B cell (primary cell): ENCODE measurements at regions not wholly inside any gene's neighbourhood (a gene's known extent, or its start where the extent isn't known, plus 50 kb on each side); places are given as distances from the start of the nearest gene placed in this dataset.

Experiments used
- ATAC-seq: fragments of 200-7000 bp; cut with Tn5 transposase; one replicate; pipeline ENCODE4 v1.10.0; 2021; ENCODE audit warnings: low read depth, mild to moderate bottlenecking, moderate number of reproducible peaks, moderate library complexity
- CTCF ChIA-PET: fragments of 350-600 bp; sonication (Branson Sonifier 250); formaldehyde crosslinking; loops from one replicate; lab custom pipeline; 2021; ENCODE audit warnings: antibody characterized with exemption, inconsistent platforms; lab: Charles Lee
- POLR2A ChIA-PET: fragments of 350-600 bp; sonication (Branson Sonifier 250); formaldehyde crosslinking; loops from one replicate; lab custom pipeline; 2021; ENCODE audit warnings: antibody characterized with exemption; lab: Charles Lee
- DNase-seq: peaks from one replicate; pipeline ENCODE4 v3.0.0; 2013
- H2AFZ ChIP-seq: 2 replicates; pipeline ENCODE4 v1.6.1; 2012; ENCODE audit warnings: mild to moderate bottlenecking, low read depth, low read length; ENCODE audit not compliant: insufficient read depth, poor library complexity, severe bottlenecking
- H3K27ac ChIP-seq, 2 donors: 1 replicate in 1 of 2; 2 replicates in 1 of 2; pipeline ENCODE4 v1.5.1; 2012 to 2013; ENCODE audit warnings: low read length in 2 of 2, mild to moderate bottlenecking in 2 of 2, moderate library complexity in 1 of 2
- H3K27me3 ChIP-seq, 4 experiments: fragments of 200-600 bp in 1 of 4; sonication (generic) in 1 of 4; replicated peaks in 1 of 4; 1 replicate in 2 of 4; 2 replicates in 2 of 4; pipeline versions ENCODE4 v1.6.1 to v1.7.0; 2013 to 2016; ENCODE audit warnings: low read length in 3 of 4, mild to moderate bottlenecking in 2 of 4, mixed read lengths in 1 of 4, moderate library complexity in 1 of 4; ENCODE audit not compliant: insufficient read depth in 4 of 4, control insufficient read depth in 3 of 4; ENCODE audit errors: control extremely low read depth in 1 of 4
- H3K36me3 ChIP-seq, 2 experiments: replicated peaks in 1 of 2; 1 replicate in 1 of 2; 2 replicates in 1 of 2; pipeline versions ENCODE4 v1.6.1 to v1.7.1; 2013; ENCODE audit warnings: low read length in 1 of 2; ENCODE audit not compliant: insufficient read depth in 2 of 2, control insufficient read depth in 1 of 2; ENCODE audit errors: control extremely low read depth in 1 of 2, extremely low read depth in 1 of 2
- H3K4me1 ChIP-seq, 2 donors: fragments of 200-600 bp in 1 of 2; sonication (generic) in 1 of 2; 1 replicate in 1 of 2; 2 replicates in 1 of 2; pipeline versions ENCODE4 v1.5.1 to v1.6.1; 2013 to 2017; ENCODE audit warnings: low read length in 2 of 2; ENCODE audit not compliant: control insufficient read depth in 2 of 2, insufficient read depth in 2 of 2
- H3K4me2 ChIP-seq: replicated peaks from 2 replicates; pipeline ENCODE3; 2012; ENCODE audit warnings: mild to moderate bottlenecking, low read depth, low read length; ENCODE audit not compliant: poor library complexity, severe bottlenecking
- H3K4me3 ChIP-seq, 5 experiments: fragments of 200-600 bp in 1 of 5; sonication (generic) in 1 of 5; 1 replicate in 3 of 5; 2 replicates in 2 of 5; pipeline versions ENCODE4 v1.5.1 to v1.7.0; 2011 to 2016; ENCODE audit warnings: low read length in 4 of 5, mild to moderate bottlenecking in 4 of 5, low read depth in 2 of 5, control low read depth in 1 of 5, moderate library complexity in 1 of 5; ENCODE audit not compliant: insufficient read depth in 1 of 5; ENCODE audit errors: control extremely low read depth in 1 of 5, extremely low read depth in 1 of 5
- H3K79me2 ChIP-seq: fragments of 200-600 bp; sonication (generic); one replicate; pipeline ENCODE4 v1.6.0; 2016; ENCODE audit warnings: low read length; ENCODE audit not compliant: control insufficient read depth, insufficient read depth
- H3K9ac ChIP-seq: fragments of 200-600 bp; sonication (generic); 2 replicates; pipeline ENCODE4 v1.6.1; 2017; ENCODE audit warnings: mild to moderate bottlenecking, low read length, moderate library complexity
- H3K9me3 ChIP-seq, 3 donors: one replicate each; pipeline versions ENCODE4 v1.6.1 to v1.7.1; 2013; ENCODE audit warnings: low read length in 2 of 3; ENCODE audit not compliant: control insufficient read depth in 2 of 3, insufficient read depth in 1 of 3; ENCODE audit errors: control extremely low read depth in 1 of 3
- H4K20me1 ChIP-seq: 2 replicates; pipeline ENCODE4 v1.6.0; 2012; ENCODE audit warnings: mild to moderate bottlenecking, low read length; ENCODE audit not compliant: insufficient read depth, control insufficient read depth, poor library complexity, severe bottlenecking
- H3K27ac Mint-ChIP-seq: one replicate; pipeline ENCODE4 v1.8.0; 2021; ENCODE audit warnings: mixed read lengths
- H3K27me3 Mint-ChIP-seq: one replicate; pipeline ENCODE4 v1.8.0; 2021; ENCODE audit warnings: mixed read lengths
- H3K4me1 Mint-ChIP-seq: one replicate; pipeline ENCODE4 v1.8.0; 2021; ENCODE audit warnings: mixed read lengths
- H3K4me3 Mint-ChIP-seq: one replicate; pipeline ENCODE4 v1.8.0; 2021; ENCODE audit warnings: mixed read lengths
- H3K9me3 Mint-ChIP-seq: one replicate; pipeline ENCODE4 v1.8.0; 2022; ENCODE audit warnings: mixed read lengths; ENCODE audit not compliant: insufficient read depth
- EZH2 ChIP-seq: IDR thresholded peaks from 2 replicates; pipeline ENCODE4 v1.6.1; 2012; ENCODE audit warnings: borderline replicate concordance, low read depth, mild to moderate bottlenecking, moderate library complexity, low read length; ENCODE audit not compliant: insufficient read depth, poor library complexity, severe bottlenecking
- WGBS: methylation state at CpG from one replicate; pipeline ENCODE4 v1.1.5; 2013; ENCODE audit warnings: missing lambda C conversion rate; ENCODE audit not compliant: insufficient coverage; 5-methylcytosine and 5-hydroxymethylcytosine counted together
- intact Hi-C: fragments of 100-400 bp; cut with micrococcal nuclease; formaldehyde crosslinking; loops from one replicate; pipeline ENCODE4 v1.10.0; 2022
- TF ChIP-seq, protein P1 (sequence below): fragments of 200-600 bp; IDR thresholded peaks from one replicate; pipeline ENCODE4 v1.8.0; 2022; ENCODE audit warnings: antibody characterized with exemption, mild to moderate bottlenecking

DNA sequence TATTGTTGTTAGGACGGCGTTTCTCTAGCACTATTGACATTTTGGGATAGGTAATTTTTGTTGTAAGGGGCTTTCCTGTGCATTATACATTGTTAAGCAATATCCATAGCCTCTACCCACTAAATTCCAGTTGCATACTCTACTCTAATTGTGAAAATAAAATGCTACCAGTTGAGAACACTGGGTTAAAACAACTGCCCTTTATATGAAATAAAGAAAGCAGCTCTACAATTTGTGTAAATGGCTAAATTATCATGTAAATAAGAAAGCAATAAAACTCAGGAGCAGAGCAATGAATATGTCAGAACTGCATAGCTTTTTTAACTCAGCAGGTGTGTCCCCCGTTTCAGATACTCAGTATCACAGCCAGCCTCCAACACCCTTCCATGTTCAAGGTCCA is 812.7 kb upstream of the NRXN1 start:
- peaks cover 12% of the 10 kb centered on the region for H3K9me3 Mint-ChIP-seq
- no peaks in the 10 kb centered on the region for H3K27me3 Mint-ChIP-seq
- H3K4me3 Mint-ChIP-seq, result no peak overlapping the region
- H3K4me2 ChIP-seq, result no peak overlapping the region
- H3K4me1 Mint-ChIP-seq, result no peaks in the 10 kb centered on the region
- H2AFZ ChIP-seq, result no peak overlapping the region
- ATAC-seq (no peak), DNase-seq (no peak)
- no peaks in the 10 kb centered on the region for H3K36me3 ChIP-seq
- WGBS, result 80% methylated on average over 1 of the region's 3 CpGs
- no peak overlapping the region for H3K4me3 ChIP-seq
- H3K9me3 ChIP-seq, result no peaks in the 10 kb centered on the region
- H3K79me2 ChIP-seq, result no peaks in the 10 kb centered on the region
- H3K4me1 ChIP-seq, result no peaks in the 10 kb centered on the region
- H3K27ac Mint-ChIP-seq, result no peak overlapping the region
- intact Hi-C loops, result no loop called here
- ChIA-PET CTCF (no interaction called here), POLR2A (no interaction called here)
- no peak for TF ChIP-seq EZH2
- TF ChIP-seq, protein P1, sequence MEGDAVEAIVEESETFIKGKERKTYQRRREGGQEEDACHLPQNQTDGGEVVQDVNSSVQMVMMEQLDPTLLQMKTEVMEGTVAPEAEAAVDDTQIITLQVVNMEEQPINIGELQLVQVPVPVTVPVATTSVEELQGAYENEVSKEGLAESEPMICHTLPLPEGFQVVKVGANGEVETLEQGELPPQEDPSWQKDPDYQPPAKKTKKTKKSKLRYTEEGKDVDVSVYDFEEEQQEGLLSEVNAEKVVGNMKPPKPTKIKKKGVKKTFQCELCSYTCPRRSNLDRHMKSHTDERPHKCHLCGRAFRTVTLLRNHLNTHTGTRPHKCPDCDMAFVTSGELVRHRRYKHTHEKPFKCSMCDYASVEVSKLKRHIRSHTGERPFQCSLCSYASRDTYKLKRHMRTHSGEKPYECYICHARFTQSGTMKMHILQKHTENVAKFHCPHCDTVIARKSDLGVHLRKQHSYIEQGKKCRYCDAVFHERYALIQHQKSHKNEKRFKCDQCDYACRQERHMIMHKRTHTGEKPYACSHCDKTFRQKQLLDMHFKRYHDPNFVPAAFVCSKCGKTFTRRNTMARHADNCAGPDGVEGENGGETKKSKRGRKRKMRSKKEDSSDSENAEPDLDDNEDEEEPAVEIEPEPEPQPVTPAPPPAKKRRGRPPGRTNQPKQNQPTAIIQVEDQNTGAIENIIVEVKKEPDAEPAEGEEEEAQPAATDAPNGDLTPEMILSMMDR, result no peak
- H3K27ac ChIP-seq, result no peak overlapping the region
- H4K20me1 ChIP-seq, result no peaks in the 10 kb centered on the region
- no peak overlapping the region for H3K9ac ChIP-seq
- no peaks in the 10 kb centered on the region for H3K27me3 ChIP-seq

- Mint-ChIP-seq H3K27me3 (no peaks in the 10 kb centered on the region), H3K4me1 (no peaks in the 10 kb centered on the region), H3K27ac (no peak overlapping the region), H3K9me3 (no peaks in the 10 kb centered on the region), H3K4me3 (no peak overlapping the region)
- no peaks in the 10 kb centered on the region for H3K9me3 ChIP-seq
- no peak overlapping the region for H3K4me2 ChIP-seq
- H3K9ac ChIP-seq, result no peak overlapping the region
- H3K36me3 ChIP-seq, result no peaks in the 10 kb centered on the region
- no peak overlapping the region for H3K27ac ChIP-seq
- ChIA-PET POLR2A (no interaction called here), CTCF (no interaction called here)
- H4K20me1 ChIP-seq, result no peaks in the 10 kb centered on the region
- DNase-seq (no peak), ATAC-seq (no peak)
- intact Hi-C loops, result no loop called here
- H3K4me1 ChIP-seq, result no peaks in the 10 kb centered on the region
- H2AFZ ChIP-seq, result no peak overlapping the region
- TF ChIP-seq, protein P1, result no peak
- no peak for TF ChIP-seq EZH2
- H3K27me3 ChIP-seq, result no peaks in the 10 kb centered on the region
- H3K79me2 ChIP-seq, result no peaks in the 10 kb centered on the region
- no peak overlapping the region for H3K4me3 ChIP-seq
Measured at GRCh38 chr2:51829477-51829876, 797.5 kb upstream of the NRXN1 start.
